ENCODE measurements at regions not wholly inside any gene's neighbourhood (a gene's known extent, or its start where the extent isn't known, plus 50 kb on each side); places are given as distances from the start of the nearest gene placed in this dataset.
"Not testable (repeated sequence)": the region's sequence is repeated elsewhere in the genome, so short reads cannot be mapped to it uniquely, and the experiment has no call there.

DNA sequence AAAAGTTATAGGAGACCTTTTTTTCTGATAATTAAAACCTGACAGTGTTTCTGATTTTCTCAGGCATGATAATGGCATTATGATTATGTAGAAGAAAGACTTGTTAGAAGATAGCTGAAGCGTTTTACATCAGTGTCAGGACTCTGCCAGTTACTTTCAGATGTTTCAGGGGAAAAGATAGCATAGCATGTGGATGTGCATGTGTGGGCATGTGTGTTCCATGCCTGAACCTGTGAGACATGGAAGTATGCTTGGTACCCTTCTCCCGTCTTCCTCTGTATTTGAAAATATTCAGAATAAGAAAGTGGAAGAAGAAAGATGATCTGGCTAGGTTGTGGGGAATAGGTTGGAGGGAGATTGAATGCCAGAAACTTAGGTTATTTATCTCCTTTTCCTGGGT is 113.1 kb upstream of the PCAT7 start:
- no peak for DNase-seq
- Mint-ChIP-seq H3K27ac (peak overlapping the region in 1 of 2 donors; percentile 45), H3K4me1 (no peaks in the 10 kb centered on the region), H3K4me3 (no peak overlapping the region), H3K9me3 (no peaks in the 10 kb centered on the region), H3K27me3 (no peaks in the 10 kb centered on the region)
- no peak for ATAC-seq

DNA sequence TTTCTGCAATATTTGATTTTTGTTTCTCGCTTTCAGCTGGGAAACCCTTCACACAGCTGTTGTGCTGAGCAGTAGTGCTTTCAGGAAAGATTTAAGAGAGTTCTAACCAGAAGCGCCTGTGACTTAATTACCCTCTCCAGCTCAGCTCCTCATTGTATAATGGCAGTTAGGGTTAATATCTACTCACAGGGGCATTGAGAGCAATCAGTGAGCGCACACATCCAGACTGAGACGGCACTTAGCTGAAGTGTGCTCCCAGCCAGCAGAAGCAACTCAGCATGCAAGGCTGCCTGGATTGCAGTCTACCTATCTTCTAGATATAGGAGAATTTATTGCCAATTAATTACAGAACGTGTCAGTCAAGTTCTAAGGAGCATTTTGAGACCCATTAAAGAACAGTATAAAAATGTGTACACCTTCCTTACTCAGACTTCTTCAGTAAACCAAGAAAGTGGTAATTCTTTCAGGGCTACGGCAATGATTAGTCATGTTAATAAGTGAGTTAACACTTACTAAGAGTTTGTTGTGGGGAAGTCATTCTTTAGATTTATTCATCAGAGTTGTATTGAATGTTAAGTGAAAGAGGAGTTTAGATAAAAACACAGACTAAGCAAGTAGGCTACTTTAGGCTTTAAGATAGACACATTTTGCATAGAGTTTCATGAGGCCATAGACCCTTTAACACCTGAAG is 111.7 kb upstream of the PCAT7 start:
- Mint-ChIP-seq H3K4me1 (no peaks in the 10 kb centered on the region), H3K9me3 (no peaks in the 10 kb centered on the region), H3K27ac (peak overlapping the region in 1 of 2 donors; percentile 36), H3K4me3 (no peak overlapping the region), H3K27me3 (no peaks in the 10 kb centered on the region)
- ATAC-seq (no peak), DNase-seq (no peak)

DNA sequence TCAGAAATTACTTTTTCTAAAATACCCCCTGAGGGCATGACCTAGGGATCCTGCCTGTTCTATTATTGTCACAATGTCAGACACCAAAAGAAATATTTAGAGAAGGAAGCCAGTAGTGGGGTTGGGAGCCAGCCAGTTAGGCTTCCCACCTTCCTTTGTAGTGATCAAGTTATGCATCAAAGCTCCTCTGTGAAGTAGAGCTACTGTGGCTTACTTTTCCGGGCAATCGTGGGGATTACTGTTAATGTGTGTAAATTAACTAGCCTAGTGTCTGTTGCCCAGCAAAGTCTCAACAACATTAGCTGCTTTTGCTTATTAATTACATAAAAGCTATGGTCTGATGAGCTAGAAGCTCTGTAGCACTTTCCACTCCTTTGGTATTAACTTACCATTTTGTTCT is 109.0 kb upstream of the PCAT7 start:
- no peak for ATAC-seq
- no peak overlapping the region for H3K27ac Mint-ChIP-seq
- no peak for DNase-seq

DNA sequence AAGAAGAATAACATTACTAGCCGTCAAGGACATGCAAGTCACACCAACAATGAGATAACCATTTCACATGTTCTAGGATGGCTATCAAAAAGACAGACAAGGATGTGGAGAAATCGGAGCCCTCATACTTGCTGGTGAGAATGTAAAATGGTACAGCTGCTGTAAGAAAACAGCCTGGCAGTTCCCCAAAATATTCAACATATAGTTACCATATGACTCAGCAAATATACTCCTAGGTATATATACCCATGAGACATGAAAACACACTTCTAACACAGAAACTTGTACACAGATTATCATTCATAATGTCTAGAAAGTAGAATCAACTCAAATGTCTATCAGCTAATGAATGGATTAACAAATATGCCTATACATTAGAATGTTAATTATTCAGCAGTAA is 105.4 kb upstream of the PCAT7 start:
- DNase-seq (no peak), ATAC-seq (no peak)
- Mint-ChIP-seq H3K27me3 (no peaks in the 10 kb centered on the region), H3K4me1 (no peaks in the 10 kb centered on the region), H3K9me3 (no peaks in the 10 kb centered on the region), H3K4me3 (no peak overlapping the region), H3K27ac (no peak overlapping the region)

More for the DNA sequence above, 109.0 kb upstream of the PCAT7 start:
- Mint-ChIP-seq H3K27me3 (no peaks in the 10 kb centered on the region), H3K4me3 (no peak overlapping the region), H3K4me1 (no peaks in the 10 kb centered on the region), H3K9me3 (no peaks in the 10 kb centered on the region)

DNA sequence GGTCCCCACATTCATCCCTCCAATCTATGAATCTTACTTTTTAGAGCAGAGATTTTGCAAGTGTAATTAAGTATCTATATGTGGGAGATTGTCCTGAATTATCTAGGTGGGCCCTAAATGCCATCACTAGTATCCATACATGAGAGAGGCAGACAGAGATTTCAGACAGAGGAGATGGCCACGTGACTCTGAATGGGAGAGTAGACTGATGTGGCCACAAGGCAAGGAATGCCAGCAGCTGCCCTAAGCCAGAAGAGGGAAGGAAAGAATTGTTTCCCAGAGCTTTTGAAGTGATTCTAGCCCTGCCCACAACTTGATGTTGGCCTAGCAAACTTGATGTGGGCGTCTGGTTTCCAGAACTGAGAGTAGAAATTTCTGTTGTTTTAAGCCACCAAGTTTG is 90.1 kb upstream of the PCAT7 start:
- Mint-ChIP-seq H3K4me1 (no peaks in the 10 kb centered on the region), H3K27ac (no peak overlapping the region), H3K4me3 (no peak overlapping the region), H3K9me3 (peaks cover 27 to 50% of the 10 kb centered on the region in 2 donors), H3K27me3 (no peaks in the 10 kb centered on the region)
- ATAC-seq (no peak), DNase-seq (no peak)

DNA sequence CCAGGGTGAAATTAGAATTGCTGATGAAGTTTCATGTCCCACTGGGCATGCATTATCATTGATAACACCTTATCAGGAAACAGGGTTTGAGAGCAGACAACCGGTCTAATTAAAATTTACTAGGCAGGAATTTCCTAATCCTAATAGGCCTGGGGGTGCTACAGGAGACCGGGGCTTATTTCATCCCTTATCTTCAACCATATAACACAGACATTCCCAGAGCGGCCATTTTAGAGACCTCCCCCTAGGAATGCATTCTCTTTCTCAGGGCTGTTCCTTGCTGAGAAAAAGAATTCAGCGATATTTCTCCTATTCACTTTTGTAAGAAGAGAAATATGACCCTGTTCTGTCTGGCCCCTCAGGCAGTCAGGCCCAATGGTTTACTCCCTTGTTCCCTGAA is 82.8 kb upstream of the PCAT7 start:
- H3K4me1 Mint-ChIP-seq, H3K27ac Mint-ChIP-seq, H3K4me3 Mint-ChIP-seq, ATAC-seq, DNase-seq: not testable (repeated sequence)
- Mint-ChIP-seq H3K9me3 (peaks cover 14 to 38% of the 10 kb centered on the region in 2 donors), H3K27me3 (peaks cover 24% of the 10 kb centered on the region)

DNA sequence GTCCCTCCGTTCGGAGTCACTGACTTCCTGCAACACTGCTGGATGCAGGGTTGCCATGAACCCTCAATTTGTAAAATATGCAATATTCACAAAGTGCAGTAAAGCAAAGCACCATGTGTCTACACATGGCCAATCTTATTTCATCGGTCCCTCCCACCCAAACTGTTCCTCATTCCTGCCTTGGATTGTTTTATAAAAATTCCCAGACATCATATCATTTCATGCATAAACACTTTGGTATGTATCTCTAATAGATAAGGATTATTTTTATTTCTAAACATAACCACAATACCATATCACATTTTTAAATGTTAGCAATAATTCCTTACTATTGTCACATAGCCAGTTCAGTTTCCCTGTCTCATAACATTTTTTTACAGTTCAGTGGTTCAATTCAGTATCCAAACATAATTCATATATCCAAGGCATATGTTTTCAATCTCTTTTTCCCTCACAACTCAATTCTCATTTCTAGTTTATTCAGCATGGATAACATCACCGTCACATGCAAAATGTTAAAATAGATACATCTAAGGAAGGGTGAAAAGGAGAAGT is 82.0 kb upstream of the PCAT7 start:
- no peak for DNase-seq
- Mint-ChIP-seq H3K4me3 (no peak overlapping the region), H3K27ac (no peak overlapping the region), H3K4me1 (no peaks in the 10 kb centered on the region), H3K27me3 (peaks cover 24% of the 10 kb centered on the region), H3K9me3 (peaks cover 10 to 34% of the 10 kb centered on the region in 2 donors)
- ATAC-seq = no peak

DNA sequence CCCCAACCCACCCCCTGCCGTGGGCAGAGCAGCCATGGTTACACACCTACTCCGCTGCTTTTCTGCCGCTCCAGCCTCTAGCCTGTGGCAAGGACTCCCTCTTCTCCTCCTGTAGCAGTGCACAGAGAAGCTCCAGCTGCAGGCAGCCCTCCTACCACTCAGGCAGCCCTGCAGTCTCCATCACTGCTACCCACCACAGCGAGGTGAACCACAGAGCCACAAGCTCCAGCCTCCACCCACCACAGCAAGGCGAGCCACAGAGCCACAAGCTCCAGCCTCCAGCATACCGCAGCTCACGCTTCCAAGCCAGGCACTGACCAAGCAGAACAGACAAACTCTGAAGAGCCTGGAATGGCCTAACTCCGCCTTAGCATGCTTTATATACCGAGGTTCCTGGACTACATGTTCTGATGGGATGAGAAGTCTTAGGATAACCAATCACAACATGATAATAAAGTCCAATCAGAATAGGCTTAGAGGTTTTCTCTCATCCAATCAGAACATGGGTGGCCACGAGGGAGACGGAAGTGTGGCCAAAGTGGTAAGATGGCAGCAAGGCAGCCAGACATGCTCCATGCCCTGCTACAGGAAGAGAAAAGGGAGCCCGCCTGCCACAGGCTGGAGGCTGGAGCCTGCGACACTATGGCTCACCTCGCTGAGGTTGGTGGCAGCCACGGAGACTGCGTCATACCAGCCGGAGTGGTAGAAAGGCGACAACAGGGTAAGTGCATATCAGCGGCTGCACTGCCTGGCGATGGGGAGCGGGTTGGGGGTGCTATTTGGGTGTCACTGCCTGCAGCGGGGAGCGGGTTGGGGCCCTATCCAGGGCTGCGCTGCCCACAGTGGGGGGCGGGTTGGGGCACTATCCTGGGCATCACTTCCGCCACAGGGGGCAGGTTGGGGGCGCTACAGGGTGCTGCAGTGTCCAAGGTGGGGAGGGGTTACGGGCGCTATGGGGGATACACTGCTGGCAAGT is 75.8 kb upstream of the PCAT7 start:
- H3K9me3 Mint-ChIP-seq = no peaks in the 10 kb centered on the region
- no peak for DNase-seq

DNA sequence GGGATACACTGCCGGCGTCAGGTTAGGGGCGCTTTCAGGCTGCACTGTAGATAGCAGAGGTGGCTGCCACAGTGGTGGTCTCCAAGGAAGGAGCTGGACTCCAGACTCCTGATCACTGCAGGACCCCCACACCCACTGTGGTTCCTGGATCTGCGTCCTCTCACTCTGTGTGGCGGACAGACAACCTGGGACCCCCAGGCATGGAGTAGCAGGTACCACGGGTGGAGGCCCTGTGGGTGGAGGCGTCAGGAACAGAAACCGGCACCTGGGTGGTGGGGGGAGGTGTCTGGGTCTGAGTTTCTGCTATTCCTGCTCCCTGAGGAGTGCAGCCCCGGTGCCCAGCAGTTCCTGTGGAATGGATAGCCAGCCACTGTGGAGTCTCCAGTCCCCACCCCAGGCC is 75.1 kb upstream of the PCAT7 start:
- no peak overlapping the region for H3K4me3 Mint-ChIP-seq
- peaks cover 6% of the 10 kb centered on the region for H3K4me1 Mint-ChIP-seq
- ATAC-seq (peak; percentile 20), DNase-seq (no peak)
- no peaks in the 10 kb centered on the region for H3K9me3 Mint-ChIP-seq
- H3K27ac Mint-ChIP-seq = no peak overlapping the region
- peaks cover 25% of the 10 kb centered on the region for H3K27me3 Mint-ChIP-seq

More for the DNA sequence above, 75.8 kb upstream of the PCAT7 start:
- Mint-ChIP-seq H3K4me3 (no peak overlapping the region), H3K27ac (peak overlapping the region in 1 of 2 donors; percentile 50), H3K27me3 (peaks cover 32% of the 10 kb centered on the region), H3K4me1 (peaks cover 6% of the 10 kb centered on the region)
- ATAC-seq = peak; percentile 39

DNA sequence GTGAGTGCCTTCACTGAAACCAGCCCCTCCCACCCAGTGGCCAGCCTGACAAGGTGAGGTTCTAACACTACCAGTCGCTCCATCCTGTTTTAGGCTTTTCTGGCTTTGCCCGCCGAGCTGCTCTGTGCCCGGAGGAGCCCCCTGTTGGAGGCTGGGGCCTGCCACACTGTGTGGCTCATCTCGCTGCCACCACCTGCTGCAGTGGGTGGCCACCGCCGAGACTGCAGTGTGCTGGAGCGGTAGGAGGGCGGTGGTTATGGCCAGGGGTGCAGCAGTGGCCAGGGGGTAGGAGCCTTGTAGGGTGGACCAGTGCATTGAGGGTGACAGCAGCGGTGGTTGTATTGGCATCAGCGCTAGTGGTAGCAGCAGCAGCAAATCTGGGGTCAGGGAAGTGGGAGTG is 74.7 kb upstream of the PCAT7 start:
- DNase-seq (no peak), ATAC-seq (no peak)
- no peak overlapping the region for H3K4me3 Mint-ChIP-seq
- no peaks in the 10 kb centered on the region for H3K9me3 Mint-ChIP-seq
- H3K27ac Mint-ChIP-seq = no peak overlapping the region
- H3K4me1 Mint-ChIP-seq = peaks cover 6% of the 10 kb centered on the region
- H3K27me3 Mint-ChIP-seq = peaks cover 24% of the 10 kb centered on the region

DNA sequence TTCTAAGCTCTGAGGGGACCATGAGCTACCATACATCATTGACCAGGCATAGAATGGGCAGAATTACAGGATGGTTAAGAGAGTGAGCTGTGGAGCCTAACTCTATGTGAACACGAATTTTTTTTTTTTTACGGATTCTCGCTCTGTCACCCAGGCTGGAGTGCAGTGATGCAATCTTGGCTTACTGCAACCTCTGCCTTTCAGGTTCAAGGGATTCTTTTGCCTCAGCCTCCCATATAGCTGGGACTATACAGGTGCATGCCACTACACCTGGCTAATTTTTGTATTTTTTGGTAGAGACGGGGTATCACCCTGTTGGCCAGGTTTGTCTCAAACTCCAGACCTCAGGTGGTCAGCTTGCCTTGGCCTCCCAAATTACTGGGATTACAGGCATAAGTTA is 72.8 kb upstream of the PCAT7 start:
- ATAC-seq = no peak
- DNase-seq = no peak
- Mint-ChIP-seq H3K9me3 (no peaks in the 10 kb centered on the region), H3K27ac (no peak overlapping the region), H3K4me3 (no peak overlapping the region), H3K27me3 (peaks cover 9% of the 10 kb centered on the region), H3K4me1 (peaks cover 6% of the 10 kb centered on the region)

DNA sequence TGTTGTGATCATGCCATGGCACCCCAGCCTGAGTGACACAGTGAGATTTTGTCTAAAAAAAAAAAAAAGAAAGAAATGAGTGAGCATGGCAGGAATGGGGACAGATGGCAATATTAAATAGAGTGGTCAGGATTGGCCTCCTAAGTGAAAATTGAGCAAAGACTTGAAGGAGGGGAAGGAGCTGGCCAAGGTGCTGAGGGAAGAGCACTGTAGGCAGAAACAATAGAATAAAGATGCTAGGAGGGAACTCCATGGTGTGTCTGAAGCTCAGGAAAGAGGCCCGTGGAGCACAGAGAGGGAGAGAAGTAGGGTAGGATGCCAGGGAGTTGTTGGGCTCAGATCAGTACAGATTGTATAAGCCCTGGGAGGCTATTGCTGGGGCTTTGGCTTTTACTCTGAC is 64.4 kb upstream of the PCAT7 start:
- no peak overlapping the region for H3K4me3 Mint-ChIP-seq

DNA sequence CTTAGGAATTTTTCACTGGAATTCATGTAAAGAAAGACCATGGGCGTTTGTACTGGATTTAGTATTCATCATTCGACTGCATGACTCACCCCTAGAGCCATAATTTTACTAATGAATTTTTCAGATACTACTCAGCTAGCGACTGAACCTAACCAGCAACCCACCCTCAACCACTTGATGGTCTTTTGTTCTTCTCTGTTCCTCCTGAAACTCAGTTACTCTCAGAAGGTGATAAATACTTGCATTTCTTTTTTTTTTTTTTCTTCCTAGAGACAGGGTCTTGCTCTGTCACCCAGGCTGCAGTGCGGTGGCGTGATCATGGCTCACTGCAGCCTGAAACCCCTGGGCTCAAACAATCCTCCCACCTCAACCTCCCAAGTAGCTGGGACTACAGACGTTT is 62.8 kb upstream of the PCAT7 start:
- peaks cover 28% of the 10 kb centered on the region for H3K27me3 Mint-ChIP-seq
- H3K9me3 Mint-ChIP-seq, H3K27ac Mint-ChIP-seq, H3K4me3 Mint-ChIP-seq, H3K4me1 Mint-ChIP-seq, DNase-seq, ATAC-seq: not testable (repeated sequence)

More for the DNA sequence above, 64.4 kb upstream of the PCAT7 start:
- ATAC-seq (no peak), DNase-seq (no peak)
- no peaks in the 10 kb centered on the region for H3K4me1 Mint-ChIP-seq
- H3K27ac Mint-ChIP-seq = no peak overlapping the region
- H3K27me3 Mint-ChIP-seq = peaks cover 25% of the 10 kb centered on the region
- no peaks in the 10 kb centered on the region for H3K9me3 Mint-ChIP-seq

DNA sequence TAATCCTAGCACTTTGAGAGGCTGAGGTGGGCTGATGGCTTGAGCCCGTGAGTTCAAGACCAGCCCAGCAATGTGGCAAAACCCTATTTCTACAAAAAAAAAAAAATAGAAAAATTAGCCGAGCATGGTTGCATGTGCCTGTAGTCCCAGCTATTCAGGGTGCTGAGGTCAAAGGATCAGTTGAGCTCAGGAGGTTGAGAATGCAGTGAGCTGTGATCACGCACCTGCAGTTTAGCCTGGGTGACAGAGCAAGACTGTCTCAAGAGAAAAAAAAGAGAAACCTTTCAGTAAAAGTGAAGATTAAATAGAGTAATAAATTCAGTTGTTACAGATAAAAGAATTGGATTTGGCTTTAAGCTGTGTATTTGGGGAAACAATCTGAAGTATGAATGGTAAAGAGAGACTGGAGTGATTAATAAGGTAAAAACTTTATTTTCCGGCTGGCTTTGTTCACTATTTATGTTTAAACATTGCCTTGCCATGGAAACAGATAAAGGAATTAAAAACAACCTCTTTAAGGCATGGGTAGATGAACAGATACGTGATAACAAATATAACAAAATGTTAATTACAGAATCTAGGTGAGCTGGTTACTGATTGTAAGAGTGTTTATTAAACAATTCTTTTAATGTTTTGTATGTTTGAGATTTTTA is 56.0 kb upstream of the PCAT7 start:
- Mint-ChIP-seq H3K4me1 (no peaks in the 10 kb centered on the region), H3K4me3 (no peak overlapping the region), H3K27me3 (peaks cover 8% of the 10 kb centered on the region), H3K9me3 (no peaks in the 10 kb centered on the region), H3K27ac (no peak overlapping the region)
- DNase-seq = no peak
- no peak for ATAC-seq

DNA sequence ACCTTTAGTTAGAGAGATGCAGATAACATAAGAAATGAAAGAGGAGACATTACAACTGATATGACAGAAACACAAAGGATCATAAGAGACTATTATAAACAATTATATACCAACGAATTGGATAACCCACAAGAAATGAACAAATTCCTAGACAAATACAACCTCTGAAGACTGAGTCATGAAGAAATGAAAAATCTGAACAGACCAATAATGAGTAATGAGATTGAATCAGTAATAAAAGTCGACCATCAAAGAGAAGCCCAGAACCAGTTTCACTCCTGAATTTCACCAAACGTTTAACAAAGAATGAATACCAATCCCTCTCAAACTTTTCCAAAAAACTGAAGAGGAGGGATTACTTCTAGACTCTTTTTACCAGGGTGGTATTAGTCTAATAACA is 50.5 kb upstream of the PCAT7 start:
- DNase-seq (no peak), ATAC-seq (no peak)
- Mint-ChIP-seq H3K27me3 (peaks cover 10% of the 10 kb centered on the region), H3K27ac (no peak overlapping the region), H3K9me3 (no peaks in the 10 kb centered on the region), H3K4me3 (no peak overlapping the region), H3K4me1 (no peaks in the 10 kb centered on the region)

Data from stimulated activated naive CD8-positive, alpha-beta T cell treated with anti-CD3 and anti-CD28 coated beads, Interleukin-15, amount 100 ng/mL, for 72 hours (primary cell).